ENCODE measurements at regions not wholly inside any gene's neighbourhood (a gene's known extent, or its start where the extent isn't known, plus 50 kb on each side); places are given as distances from the start of the nearest gene placed in this dataset.

DNA sequence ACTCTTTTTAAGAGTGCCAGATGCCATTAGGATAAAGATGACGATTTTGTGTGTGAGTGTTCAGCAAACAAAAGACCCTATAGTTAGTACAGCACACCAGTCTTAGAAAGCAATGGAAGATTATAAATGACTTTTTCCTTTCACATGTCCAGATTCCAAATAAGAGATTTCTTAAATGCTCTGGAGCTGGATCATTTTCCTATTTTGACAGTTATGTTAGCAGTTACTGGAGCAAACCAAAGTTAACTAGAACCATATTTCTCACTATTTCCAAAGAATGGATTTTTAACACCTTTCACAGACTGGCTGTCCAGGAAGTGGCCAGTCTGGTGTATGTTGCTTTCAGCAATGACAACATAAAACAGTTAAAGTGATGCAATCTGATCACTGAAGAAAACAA, 905.8 kb upstream of the ADGRL2 start:
- Histone ChIP-seq H3K4me3 (ENCODE audit: low read depth in 1 of 2, low read length in 2 of 2) (no peak overlapping the region), H3K9ac (ENCODE audit: low read length) (no peak overlapping the region), H3K36me3 (ENCODE audit: insufficient read depth, low read length) (no peaks in the 10 kb centered on the region), H3K27ac (ENCODE audit: low read depth, low read length) (no peak overlapping the region), H3K27me3 (ENCODE audit: control insufficient read depth in 1 of 2, insufficient read depth in 2 of 2, low read length in 2 of 2) (no peaks in the 10 kb centered on the region), H3K4me1 (ENCODE audit: insufficient read depth, low read length) (no peaks in the 10 kb centered on the region), H3K9me3 (ENCODE audit: low read length) (no peaks in the 10 kb centered on the region)

GRCh38 chr1:80893115-80893514, 907.6 kb upstream of the ADGRL2 start:
- H3K27ac ChIP-seq (ENCODE audit: low read depth, low read length) = no peak overlapping the region
- H3K27me3 ChIP-seq (ENCODE audit: control insufficient read depth in 1 of 2, insufficient read depth in 2 of 2, low read length in 2 of 2) = no peaks in the 10 kb centered on the region
- H3K4me1 ChIP-seq (ENCODE audit: insufficient read depth, low read length) = no peaks in the 10 kb centered on the region
- H3K36me3 ChIP-seq (ENCODE audit: insufficient read depth, low read length) = no peaks in the 10 kb centered on the region
- no peaks in the 10 kb centered on the region for H3K9me3 ChIP-seq (ENCODE audit: low read length)
- no peak overlapping the region for H3K9ac ChIP-seq (ENCODE audit: low read length)
- H3K4me3 ChIP-seq (ENCODE audit: low read depth in 1 of 2, low read length in 2 of 2) = no peak overlapping the region

- Histone ChIP-seq H3K27me3 (ENCODE audit: control insufficient read depth in 1 of 2, insufficient read depth in 2 of 2, low read length in 2 of 2) (no peaks in the 10 kb centered on the region), H3K9ac (ENCODE audit: low read length) (no peak overlapping the region), H3K27ac (ENCODE audit: low read depth, low read length) (no peak overlapping the region), H3K4me3 (ENCODE audit: low read depth in 1 of 2, low read length in 2 of 2) (no peak overlapping the region), H3K4me1 (ENCODE audit: insufficient read depth, low read length) (no peaks in the 10 kb centered on the region), H3K36me3 (ENCODE audit: insufficient read depth, low read length) (no peaks in the 10 kb centered on the region), H3K9me3 (ENCODE audit: low read length) (no peaks in the 10 kb centered on the region)
Measured at GRCh38 chr1:80892539-80892938, 908.2 kb upstream of the ADGRL2 start.

GRCh38 chr1:80891871-80892270, 908.9 kb upstream of the ADGRL2 start:
- no peaks in the 10 kb centered on the region for H3K36me3 ChIP-seq (ENCODE audit: insufficient read depth, low read length)
- no peaks in the 10 kb centered on the region for H3K4me1 ChIP-seq (ENCODE audit: insufficient read depth, low read length)
- no peak overlapping the region for H3K4me3 ChIP-seq (ENCODE audit: low read depth in 1 of 2, low read length in 2 of 2)
- H3K9me3 ChIP-seq (ENCODE audit: low read length) = no peaks in the 10 kb centered on the region
- H3K27ac ChIP-seq (ENCODE audit: low read depth, low read length) = no peak overlapping the region
- no peaks in the 10 kb centered on the region for H3K27me3 ChIP-seq (ENCODE audit: control insufficient read depth in 1 of 2, insufficient read depth in 2 of 2, low read length in 2 of 2)
- no peak overlapping the region for H3K9ac ChIP-seq (ENCODE audit: low read length)

GRCh38 chr1:80882553-80882952, 918.2 kb upstream of the ADGRL2 start:
- Histone ChIP-seq H3K9me3 (ENCODE audit: low read length) (no peaks in the 10 kb centered on the region), H3K9ac (ENCODE audit: low read length) (no peak overlapping the region), H3K36me3 (ENCODE audit: insufficient read depth, low read length) (no peaks in the 10 kb centered on the region), H3K27me3 (ENCODE audit: control insufficient read depth in 1 of 2, insufficient read depth in 2 of 2, low read length in 2 of 2) (no peaks in the 10 kb centered on the region), H3K4me3 (ENCODE audit: low read depth in 1 of 2, low read length in 2 of 2) (no peak overlapping the region), H3K4me1 (ENCODE audit: insufficient read depth, low read length) (no peaks in the 10 kb centered on the region), H3K27ac (ENCODE audit: low read depth, low read length) (no peak overlapping the region)

DNA sequence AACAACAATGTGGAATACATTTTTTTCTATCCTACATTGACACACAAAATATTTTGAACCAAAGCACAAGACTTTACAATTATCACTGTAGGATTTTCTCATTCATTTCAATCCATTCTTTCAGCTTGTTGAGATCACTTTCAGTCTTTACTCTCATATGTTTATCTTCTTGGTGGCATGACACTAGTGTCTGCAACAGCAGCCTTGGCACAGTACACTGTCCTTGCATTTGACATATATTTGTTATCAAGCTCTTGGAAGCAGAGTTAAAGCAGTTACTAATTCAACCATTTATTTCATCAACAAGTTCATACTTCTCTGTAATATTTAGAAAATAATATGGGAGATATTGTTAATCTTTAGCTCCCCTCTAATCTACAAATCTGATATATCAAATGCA, 922.4 kb upstream of the ADGRL2 start:
- H3K27ac ChIP-seq (ENCODE audit: low read depth, low read length) = no peak overlapping the region
- H3K27me3 ChIP-seq (ENCODE audit: control insufficient read depth in 1 of 2, insufficient read depth in 2 of 2, low read length in 2 of 2) = no peaks in the 10 kb centered on the region

GRCh38 chr1:80876035-80876434, 924.7 kb upstream of the ADGRL2 start:
- Histone ChIP-seq H3K4me1 (ENCODE audit: insufficient read depth, low read length) (no peaks in the 10 kb centered on the region), H3K36me3 (ENCODE audit: insufficient read depth, low read length) (no peaks in the 10 kb centered on the region), H3K9me3 (ENCODE audit: low read length) (no peaks in the 10 kb centered on the region), H3K27ac (ENCODE audit: low read depth, low read length) (no peak overlapping the region), H3K9ac (ENCODE audit: low read length) (no peak overlapping the region), H3K27me3 (ENCODE audit: control insufficient read depth in 1 of 2, insufficient read depth in 2 of 2, low read length in 2 of 2) (no peaks in the 10 kb centered on the region), H3K4me3 (ENCODE audit: low read depth in 1 of 2, low read length in 2 of 2) (no peak overlapping the region)

More for the DNA sequence above, 922.4 kb upstream of the ADGRL2 start:
- Histone ChIP-seq H3K36me3 (ENCODE audit: insufficient read depth, low read length) (no peaks in the 10 kb centered on the region), H3K4me1 (ENCODE audit: insufficient read depth, low read length) (no peaks in the 10 kb centered on the region), H3K9ac (ENCODE audit: low read length) (no peak overlapping the region), H3K4me3 (ENCODE audit: low read depth in 1 of 2, low read length in 2 of 2) (no peak overlapping the region), H3K9me3 (ENCODE audit: low read length) (no peaks in the 10 kb centered on the region)

DNA sequence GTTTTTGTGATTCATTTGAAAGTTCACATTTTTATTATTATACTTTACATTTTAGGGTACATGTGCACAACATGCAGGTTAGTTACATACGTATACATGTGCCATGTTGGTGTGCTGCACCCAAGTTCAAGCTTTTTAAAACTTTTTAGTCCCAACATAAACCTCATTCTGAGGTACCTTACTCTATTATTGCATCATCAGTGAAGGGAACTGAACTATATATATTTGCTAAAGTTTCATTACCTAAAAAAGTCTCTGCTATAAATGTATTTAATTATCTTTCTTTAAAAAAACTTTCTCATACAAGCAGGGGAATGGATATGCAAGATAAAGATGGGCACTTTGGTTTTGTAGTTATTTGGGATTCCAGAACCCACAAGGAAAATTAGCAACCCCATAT, 931.4 kb upstream of the ADGRL2 start:
- no peaks in the 10 kb centered on the region for H3K27me3 ChIP-seq (ENCODE audit: control insufficient read depth in 1 of 2, insufficient read depth in 2 of 2, low read length in 2 of 2)
- H3K9ac ChIP-seq (ENCODE audit: low read length) = no peak overlapping the region
- H3K27ac ChIP-seq (ENCODE audit: low read depth, low read length) = no peak overlapping the region
- no peaks in the 10 kb centered on the region for H3K9me3 ChIP-seq (ENCODE audit: low read length)
- H3K36me3 ChIP-seq (ENCODE audit: insufficient read depth, low read length) = no peaks in the 10 kb centered on the region
- H3K4me1 ChIP-seq (ENCODE audit: insufficient read depth, low read length) = no peaks in the 10 kb centered on the region
- H3K4me3 ChIP-seq (ENCODE audit: low read depth in 1 of 2, low read length in 2 of 2) = no peak overlapping the region

DNA sequence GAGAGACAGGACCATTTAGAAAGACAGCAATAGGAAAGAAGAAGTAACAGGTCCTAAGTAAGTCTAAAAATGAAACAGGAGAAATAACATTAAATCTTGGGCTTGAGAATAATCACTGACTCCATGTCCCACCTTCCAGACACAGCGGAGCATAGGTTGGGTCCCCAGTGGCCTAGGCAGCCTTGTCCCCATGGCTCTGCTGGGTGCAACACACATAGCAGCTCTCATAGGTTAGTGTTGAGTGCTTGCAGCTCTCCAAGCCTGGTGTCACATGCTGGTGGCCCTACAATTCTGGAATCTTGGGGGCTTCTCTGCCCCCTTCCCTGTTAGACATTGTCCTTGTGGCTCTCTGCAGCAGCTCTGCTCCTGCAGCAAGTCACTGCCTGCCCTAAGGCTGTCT, 952.8 kb upstream of the ADGRL2 start:
- H3K36me3 ChIP-seq (ENCODE audit: insufficient read depth, low read length) = no peaks in the 10 kb centered on the region
- no peaks in the 10 kb centered on the region for H3K9me3 ChIP-seq (ENCODE audit: low read length)
- no peak overlapping the region for H3K4me3 ChIP-seq (ENCODE audit: low read depth in 1 of 2, low read length in 2 of 2)
- no peak overlapping the region for H3K9ac ChIP-seq (ENCODE audit: low read length)
- H3K27ac ChIP-seq (ENCODE audit: low read depth, low read length) = no peak overlapping the region
- H3K27me3 ChIP-seq (ENCODE audit: control insufficient read depth in 1 of 2, insufficient read depth in 2 of 2, low read length in 2 of 2) = no peaks in the 10 kb centered on the region
- no peaks in the 10 kb centered on the region for H3K4me1 ChIP-seq (ENCODE audit: insufficient read depth, low read length)

- Histone ChIP-seq H3K9me3 (ENCODE audit: low read length) (no peaks in the 10 kb centered on the region), H3K36me3 (ENCODE audit: insufficient read depth, low read length) (no peaks in the 10 kb centered on the region), H3K27ac (ENCODE audit: low read depth, low read length) (no peak overlapping the region), H3K9ac (ENCODE audit: low read length) (no peak overlapping the region), H3K4me3 (ENCODE audit: low read depth in 1 of 2, low read length in 2 of 2) (no peak overlapping the region), H3K27me3 (ENCODE audit: control insufficient read depth in 1 of 2, insufficient read depth in 2 of 2, low read length in 2 of 2) (no peaks in the 10 kb centered on the region), H3K4me1 (ENCODE audit: insufficient read depth, low read length) (no peaks in the 10 kb centered on the region)
Measured at GRCh38 chr1:80846966-80847365, 953.8 kb upstream of the ADGRL2 start.

DNA sequence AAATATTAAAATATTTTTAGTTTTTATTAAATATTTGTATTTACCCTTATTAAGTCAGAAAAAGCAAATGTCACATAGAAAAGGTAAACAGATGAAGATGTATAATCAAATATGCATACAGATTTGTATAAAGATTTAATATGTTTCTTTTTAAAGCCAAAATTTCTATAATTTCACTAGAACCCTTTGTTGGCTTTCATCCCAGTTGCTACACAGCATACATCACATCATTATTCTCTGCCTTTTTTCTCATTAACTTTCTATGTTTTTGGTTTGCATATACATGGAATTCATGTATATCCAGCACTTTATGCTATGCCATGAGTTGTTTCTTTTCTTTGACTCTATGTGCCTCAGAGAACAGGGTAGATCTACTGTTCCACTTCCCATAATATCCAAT, 957.9 kb upstream of the ADGRL2 start:
- Histone ChIP-seq H3K4me1 (ENCODE audit: insufficient read depth, low read length) (no peaks in the 10 kb centered on the region), H3K9me3 (ENCODE audit: low read length) (no peaks in the 10 kb centered on the region), H3K9ac (ENCODE audit: low read length) (no peak overlapping the region), H3K4me3 (ENCODE audit: low read depth in 1 of 2, low read length in 2 of 2) (no peak overlapping the region), H3K27me3 (ENCODE audit: control insufficient read depth in 1 of 2, insufficient read depth in 2 of 2, low read length in 2 of 2) (no peaks in the 10 kb centered on the region), H3K36me3 (ENCODE audit: insufficient read depth, low read length) (no peaks in the 10 kb centered on the region), H3K27ac (ENCODE audit: low read depth, low read length) (no peak overlapping the region)

GRCh38 chr1:80841261-80841660, 959.5 kb upstream of the ADGRL2 start:
- no peaks in the 10 kb centered on the region for H3K27me3 ChIP-seq (ENCODE audit: control insufficient read depth in 1 of 2, insufficient read depth in 2 of 2, low read length in 2 of 2)
- no peaks in the 10 kb centered on the region for H3K9me3 ChIP-seq (ENCODE audit: low read length)
- no peak overlapping the region for H3K9ac ChIP-seq (ENCODE audit: low read length)
- no peaks in the 10 kb centered on the region for H3K36me3 ChIP-seq (ENCODE audit: insufficient read depth, low read length)
- H3K4me3 ChIP-seq (ENCODE audit: low read depth in 1 of 2, low read length in 2 of 2) = no peak overlapping the region
- no peaks in the 10 kb centered on the region for H3K4me1 ChIP-seq (ENCODE audit: insufficient read depth, low read length)
- H3K27ac ChIP-seq (ENCODE audit: low read depth, low read length) = no peak overlapping the region
